ENCODE measurements at regions not wholly inside any gene's neighbourhood (a gene's known extent, or its start where the extent isn't known, plus 50 kb on each side); places are given as distances from the start of the nearest gene placed in this dataset.

DNA sequence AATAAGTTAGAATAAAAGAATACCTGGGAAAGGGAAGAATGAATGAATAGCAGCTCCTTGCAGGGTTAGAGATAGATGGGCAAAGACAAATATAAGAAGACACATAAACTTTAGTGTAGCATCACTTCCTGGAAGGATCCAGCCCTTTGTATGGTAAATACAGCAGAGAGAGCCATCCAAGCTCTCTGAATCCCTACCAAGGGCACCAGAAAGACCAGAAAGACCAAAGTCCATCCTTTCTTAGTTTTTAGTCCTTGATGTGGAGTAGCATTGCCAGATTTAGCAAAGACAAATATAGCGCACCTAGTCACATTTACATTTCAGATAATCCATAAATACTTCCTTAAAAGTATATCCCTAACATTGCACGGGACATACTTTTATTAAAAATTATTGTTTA lies 56.1 kb upstream of the C9orf72 start:
- DNase-seq, result no peak
- no peak overlapping the region for H2BK15ac ChIP-seq (ENCODE audit: low read depth, poor library complexity, severe bottlenecking)
- no CpG with 5 or more reads among the region's 2 CpGs for WGBS
- no peak overlapping the region for H4K8ac ChIP-seq (ENCODE audit: low read length)
- H3K27ac ChIP-seq (ENCODE audit: low read length, poor library complexity, severe bottlenecking), result no peak overlapping the region
- H2AK5ac ChIP-seq (ENCODE audit: low read length, severe bottlenecking), result no peak overlapping the region
- no peak overlapping the region for H2BK120ac ChIP-seq (ENCODE audit: low read depth, low read length)
- H3K9ac ChIP-seq (ENCODE audit: low read length), result no peak overlapping the region
- H3K4me1 ChIP-seq (ENCODE audit: control insufficient read depth, insufficient read depth, low read depth, low read length), result no peaks in the 10 kb centered on the region
- no peaks in the 10 kb centered on the region for H3K9me3 ChIP-seq (ENCODE audit: control insufficient read depth, low read length)
- H3K27me3 ChIP-seq (ENCODE audit: control insufficient read depth in 1 of 2, insufficient read depth in 1 of 2, low read length in 2 of 2), result no peaks in the 10 kb centered on the region
- H3K14ac ChIP-seq (ENCODE audit: low read length in 2 of 2), result no peak overlapping the region
- H3K79me1 ChIP-seq (replicated peaks; ENCODE audit: low read length, poor library complexity, severe bottlenecking), result no peaks in the 10 kb centered on the region
- H2BK5ac ChIP-seq (ENCODE audit: low read depth, low read length, poor library complexity, severe bottlenecking), result no peak overlapping the region
- no peak overlapping the region for H3K4me3 ChIP-seq (ENCODE audit: insufficient read depth in 1 of 2, low read depth in 1 of 2, low read length in 2 of 2)
- no peak overlapping the region for H2BK12ac ChIP-seq (ENCODE audit: low read length in 2 of 2)
- no peak overlapping the region for H3K23ac ChIP-seq (ENCODE audit: low read length in 2 of 2)
- no peak overlapping the region for H3K4ac ChIP-seq (ENCODE audit: low read depth in 1 of 2, low read length in 2 of 2)
- no peak overlapping the region for H2AFZ ChIP-seq (ENCODE audit: low read depth, low read length)
- H4K91ac ChIP-seq (ENCODE audit: low read length), result no peak overlapping the region
- H3K18ac ChIP-seq (ENCODE audit: low read depth in 1 of 2, low read length in 2 of 2), result no peak overlapping the region
- H3K4me2 ChIP-seq (ENCODE audit: low read length, poor library complexity, severe bottlenecking), result no peak overlapping the region
- no peaks in the 10 kb centered on the region for H3K36me3 ChIP-seq (ENCODE audit: control insufficient read depth in 1 of 2, insufficient read depth in 2 of 2, low read depth in 1 of 2, low read length in 2 of 2)

DNA sequence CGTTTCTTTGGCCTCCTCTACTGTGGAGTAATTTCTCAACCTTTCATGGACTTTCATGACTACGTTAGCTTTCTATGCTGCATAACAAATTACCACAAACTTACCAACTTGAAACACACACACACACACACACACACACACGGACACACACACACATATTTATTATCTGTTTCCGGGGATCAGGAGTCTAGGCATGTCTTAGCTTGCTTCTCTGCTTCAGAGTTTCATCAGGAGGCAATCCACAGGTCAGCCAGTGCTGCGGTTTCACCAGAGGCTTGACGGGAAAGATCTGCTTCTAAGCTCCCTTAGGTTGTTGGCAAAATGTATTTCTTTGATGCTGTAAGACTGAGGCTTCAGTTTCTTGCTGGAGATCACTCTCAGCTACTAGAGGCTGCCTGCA lies 59.0 kb upstream of the C9orf72 start:
- no peak overlapping the region for H3K4me3 ChIP-seq (ENCODE audit: insufficient read depth in 1 of 2, low read depth in 1 of 2, low read length in 2 of 2)
- no peaks in the 10 kb centered on the region for H3K79me1 ChIP-seq (replicated peaks; ENCODE audit: low read length, poor library complexity, severe bottlenecking)
- H2BK15ac ChIP-seq (ENCODE audit: low read depth, poor library complexity, severe bottlenecking), result no peak overlapping the region
- H3K9me3 ChIP-seq (ENCODE audit: control insufficient read depth, low read length), result no peaks in the 10 kb centered on the region
- no peak overlapping the region for H2AFZ ChIP-seq (ENCODE audit: low read depth, low read length)
- H3K27me3 ChIP-seq (ENCODE audit: control insufficient read depth in 1 of 2, insufficient read depth in 1 of 2, low read length in 2 of 2), result peaks cover 0 to 3% of the 10 kb centered on the region in 2 experiments
- H3K18ac ChIP-seq (ENCODE audit: low read depth in 1 of 2, low read length in 2 of 2), result no peak overlapping the region
- no peak overlapping the region for H2AK5ac ChIP-seq (ENCODE audit: low read length, severe bottlenecking)
- no peak overlapping the region for H3K4ac ChIP-seq (ENCODE audit: low read depth in 1 of 2, low read length in 2 of 2)
- H3K4me1 ChIP-seq (ENCODE audit: control insufficient read depth, insufficient read depth, low read depth, low read length), result no peaks in the 10 kb centered on the region
- no peak overlapping the region for H4K8ac ChIP-seq (ENCODE audit: low read length)
- H3K9ac ChIP-seq (ENCODE audit: low read length), result no peak overlapping the region
- no peak overlapping the region for H2BK12ac ChIP-seq (ENCODE audit: low read length in 2 of 2)
- H3K14ac ChIP-seq (ENCODE audit: low read length in 2 of 2), result no peak overlapping the region
- no peak overlapping the region for H3K27ac ChIP-seq (ENCODE audit: low read length, poor library complexity, severe bottlenecking)
- H3K36me3 ChIP-seq (ENCODE audit: control insufficient read depth in 1 of 2, insufficient read depth in 2 of 2, low read depth in 1 of 2, low read length in 2 of 2), result no peaks in the 10 kb centered on the region
- no peak for DNase-seq
- no peak overlapping the region for H3K4me2 ChIP-seq (ENCODE audit: low read length, poor library complexity, severe bottlenecking)
- no peak overlapping the region for H4K91ac ChIP-seq (ENCODE audit: low read length)
- 77% methylated on average over 6 of the region's 6 CpGs for WGBS
- no peak overlapping the region for H2BK5ac ChIP-seq (ENCODE audit: low read depth, low read length, poor library complexity, severe bottlenecking)
- no peak overlapping the region for H3K23ac ChIP-seq (ENCODE audit: low read length in 2 of 2)
- no peak overlapping the region for H2BK120ac ChIP-seq (ENCODE audit: low read depth, low read length)

DNA sequence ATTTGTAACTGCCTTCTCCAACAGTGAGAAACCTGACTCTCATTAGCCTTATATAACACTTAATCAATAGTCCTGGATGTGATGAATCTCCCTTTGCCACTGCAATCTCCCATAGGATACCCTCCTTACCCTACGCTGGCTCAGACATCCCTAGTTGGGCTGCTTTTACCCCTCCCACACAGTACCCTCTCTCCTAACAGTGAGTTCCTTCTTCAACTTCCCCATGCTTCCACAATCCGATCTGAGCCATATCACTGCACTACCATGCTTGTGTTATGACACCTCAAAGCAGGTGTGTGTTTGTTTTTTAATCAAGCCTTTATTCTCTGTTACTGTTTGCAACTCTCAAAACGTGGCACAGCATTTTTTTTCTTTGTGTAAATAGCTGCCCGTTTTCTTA lies 60.5 kb upstream of the C9orf72 start:
- DNase-seq, result no peak
- Histone ChIP-seq H3K4me3 (ENCODE audit: insufficient read depth in 1 of 2, low read depth in 1 of 2, low read length in 2 of 2) (no peak overlapping the region), H2BK15ac (ENCODE audit: low read depth, poor library complexity, severe bottlenecking) (no peak overlapping the region), H2AK5ac (ENCODE audit: low read length, severe bottlenecking) (no peak overlapping the region), H3K18ac (ENCODE audit: low read depth in 1 of 2, low read length in 2 of 2) (no peak overlapping the region), H3K14ac (ENCODE audit: low read length in 2 of 2) (no peak overlapping the region), H3K9ac (ENCODE audit: low read length) (no peak overlapping the region), H3K36me3 (ENCODE audit: control insufficient read depth in 1 of 2, insufficient read depth in 2 of 2, low read depth in 1 of 2, low read length in 2 of 2) (no peaks in the 10 kb centered on the region), H3K79me1 (replicated peaks; ENCODE audit: low read length, poor library complexity, severe bottlenecking) (no peaks in the 10 kb centered on the region), H3K4me2 (ENCODE audit: low read length, poor library complexity, severe bottlenecking) (no peak overlapping the region), H4K8ac (ENCODE audit: low read length) (no peak overlapping the region), H3K9me3 (ENCODE audit: control insufficient read depth, low read length) (no peaks in the 10 kb centered on the region), H3K27me3 (ENCODE audit: control insufficient read depth in 1 of 2, insufficient read depth in 1 of 2, low read length in 2 of 2) (peaks cover 0 to 3% of the 10 kb centered on the region in 2 experiments), H3K27ac (ENCODE audit: low read length, poor library complexity, severe bottlenecking) (no peak overlapping the region), H4K91ac (ENCODE audit: low read length) (no peak overlapping the region), H3K23ac (ENCODE audit: low read length in 2 of 2) (no peak overlapping the region), H3K4me1 (ENCODE audit: control insufficient read depth, insufficient read depth, low read depth, low read length) (no peaks in the 10 kb centered on the region), H2BK5ac (ENCODE audit: low read depth, low read length, poor library complexity, severe bottlenecking) (no peak overlapping the region), H3K4ac (ENCODE audit: low read depth in 1 of 2, low read length in 2 of 2) (no peak overlapping the region), H2BK12ac (ENCODE audit: low read length in 2 of 2) (no peak overlapping the region), H2BK120ac (ENCODE audit: low read depth, low read length) (no peak overlapping the region), H2AFZ (ENCODE audit: low read depth, low read length) (no peak overlapping the region)
- WGBS, result 97% methylated on average over 2 of the region's 4 CpGs

DNA sequence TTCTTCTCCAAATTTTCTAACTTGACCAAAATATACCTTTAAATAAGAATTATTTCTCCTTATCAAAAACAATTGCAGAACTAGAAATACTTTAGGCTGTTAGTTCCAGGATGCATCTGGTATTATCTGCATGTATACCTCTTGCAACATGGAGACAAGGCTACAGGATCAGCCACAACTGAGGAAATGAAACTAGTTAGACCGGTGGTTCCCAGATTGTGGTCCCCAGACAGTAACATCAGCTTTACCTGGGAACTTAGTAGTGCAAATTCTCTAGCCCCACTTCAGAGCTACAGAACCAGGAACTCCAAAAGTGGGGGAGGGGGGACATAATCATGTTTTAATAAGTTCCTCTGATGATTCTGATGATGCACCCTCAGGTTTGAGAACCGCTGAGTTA lies 61.6 kb upstream of the C9orf72 start:
- no peak overlapping the region for H3K14ac ChIP-seq (ENCODE audit: low read length in 2 of 2)
- no peak overlapping the region for H3K27ac ChIP-seq (ENCODE audit: low read length, poor library complexity, severe bottlenecking)
- H3K9me3 ChIP-seq (ENCODE audit: control insufficient read depth, low read length), result no peaks in the 10 kb centered on the region
- no peak overlapping the region for H2BK12ac ChIP-seq (ENCODE audit: low read length in 2 of 2)
- no peaks in the 10 kb centered on the region for H3K4me1 ChIP-seq (ENCODE audit: control insufficient read depth, insufficient read depth, low read depth, low read length)
- no peak overlapping the region for H2AFZ ChIP-seq (ENCODE audit: low read depth, low read length)
- H4K8ac ChIP-seq (ENCODE audit: low read length), result no peak overlapping the region
- no peak overlapping the region for H4K91ac ChIP-seq (ENCODE audit: low read length)
- no peak overlapping the region for H3K4me3 ChIP-seq (ENCODE audit: insufficient read depth in 1 of 2, low read depth in 1 of 2, low read length in 2 of 2)
- H2BK15ac ChIP-seq (ENCODE audit: low read depth, poor library complexity, severe bottlenecking), result no peak overlapping the region
- H3K9ac ChIP-seq (ENCODE audit: low read length), result no peak overlapping the region
- no peaks in the 10 kb centered on the region for H3K36me3 ChIP-seq (ENCODE audit: control insufficient read depth in 1 of 2, insufficient read depth in 2 of 2, low read depth in 1 of 2, low read length in 2 of 2)
- H3K18ac ChIP-seq (ENCODE audit: low read depth in 1 of 2, low read length in 2 of 2), result no peak overlapping the region
- no peak overlapping the region for H3K4me2 ChIP-seq (ENCODE audit: low read length, poor library complexity, severe bottlenecking)
- no peak overlapping the region for H3K4ac ChIP-seq (ENCODE audit: low read depth in 1 of 2, low read length in 2 of 2)
- H2BK120ac ChIP-seq (ENCODE audit: low read depth, low read length), result no peak overlapping the region
- DNase-seq, result no peak
- peaks cover 0 to 3% of the 10 kb centered on the region in 2 experiments for H3K27me3 ChIP-seq (ENCODE audit: control insufficient read depth in 1 of 2, insufficient read depth in 1 of 2, low read length in 2 of 2)
- H3K23ac ChIP-seq (ENCODE audit: low read length in 2 of 2), result no peak overlapping the region
- WGBS, result 90% methylated on average over 2 of the region's 2 CpGs
- no peak overlapping the region for H2BK5ac ChIP-seq (ENCODE audit: low read depth, low read length, poor library complexity, severe bottlenecking)
- H3K79me1 ChIP-seq (replicated peaks; ENCODE audit: low read length, poor library complexity, severe bottlenecking), result no peaks in the 10 kb centered on the region
- H2AK5ac ChIP-seq (ENCODE audit: low read length, severe bottlenecking), result no peak overlapping the region
